ENCODE measurements at regions not wholly inside any gene's neighbourhood (a gene's known extent, or its start where the extent isn't known, plus 50 kb on each side); places are given as distances from the start of the nearest gene placed in this dataset.
A peak's percentile ranks its signal among the peaks of the same experiment; 100 is the strongest.
"Not testable (repeated sequence)": the region's sequence is repeated elsewhere in the genome, so short reads cannot be mapped to it uniquely, and the experiment has no call there.

GRCh38 chr5:25554077-25554476 lies 909.3 kb upstream of the CDH10 start:
- DNase-seq (no peak), ATAC-seq (replicated peaks in 1 of 2) (no peak)
- peaks cover 0 to 2% of the 10 kb centered on the region in 2 donors for H3K9me3 Mint-ChIP-seq
- H3K4me1 Mint-ChIP-seq (ENCODE audit: low read depth) = no peaks in the 10 kb centered on the region
- H3K36me3 Mint-ChIP-seq (ENCODE audit: insufficient read depth in 2 of 2) = no peaks in the 10 kb centered on the region
- no peak overlapping the region for H3K4me3 Mint-ChIP-seq
- H3K27me3 Mint-ChIP-seq (ENCODE audit: low read depth) = no peaks in the 10 kb centered on the region
- no peak overlapping the region for H3K27ac Mint-ChIP-seq

DNA sequence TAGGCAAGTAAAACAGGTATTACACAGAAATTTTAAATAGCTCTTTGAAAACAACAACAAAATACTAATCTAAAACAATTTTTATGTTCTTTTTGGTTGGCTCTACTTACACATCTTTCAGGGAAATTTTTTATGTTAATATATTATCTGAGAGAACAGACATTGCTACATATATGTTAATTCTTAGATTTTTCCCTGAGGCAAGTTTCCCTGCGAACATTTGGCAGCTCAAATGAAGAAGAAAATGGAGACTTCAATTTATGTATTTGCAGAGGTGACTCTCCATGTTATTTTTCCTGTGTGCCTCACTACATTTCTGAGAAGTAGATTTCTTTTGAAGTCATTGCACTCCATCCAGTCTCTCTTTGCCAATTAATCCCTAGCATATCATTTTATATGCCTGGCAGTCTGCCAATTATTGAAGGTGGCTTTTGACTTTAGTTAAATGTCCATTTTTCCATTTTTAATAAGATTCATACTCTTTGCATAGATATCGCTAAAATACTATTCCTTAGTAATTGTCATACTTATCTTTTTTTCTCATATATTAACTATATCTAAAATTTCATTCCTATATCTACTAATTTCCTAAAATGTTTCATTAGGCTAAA lies 908.2 kb upstream of the CDH10 start:
- Mint-ChIP-seq H3K27ac (no peak overlapping the region), H3K27me3 (ENCODE audit: low read depth) (no peaks in the 10 kb centered on the region), H3K4me1 (ENCODE audit: low read depth) (no peaks in the 10 kb centered on the region), H3K9me3 (peaks cover 0 to 3% of the 10 kb centered on the region in 2 donors), H3K4me3 (no peak overlapping the region), H3K36me3 (ENCODE audit: insufficient read depth in 2 of 2) (no peaks in the 10 kb centered on the region)
- ATAC-seq (replicated peaks in 1 of 2) = no peak
- no peak for DNase-seq

GRCh38 chr5:25550793-25551192 lies 906.0 kb upstream of the CDH10 start:
- DNase-seq (no peak), ATAC-seq (replicated peaks in 1 of 2) (no peak)
- Mint-ChIP-seq H3K4me1 (ENCODE audit: low read depth) (no peaks in the 10 kb centered on the region), H3K27me3 (ENCODE audit: low read depth) (no peaks in the 10 kb centered on the region), H3K36me3 (ENCODE audit: insufficient read depth in 2 of 2) (no peaks in the 10 kb centered on the region), H3K4me3 (no peak overlapping the region), H3K27ac (no peak overlapping the region), H3K9me3 (peaks cover 0 to 3% of the 10 kb centered on the region in 2 donors)

DNA sequence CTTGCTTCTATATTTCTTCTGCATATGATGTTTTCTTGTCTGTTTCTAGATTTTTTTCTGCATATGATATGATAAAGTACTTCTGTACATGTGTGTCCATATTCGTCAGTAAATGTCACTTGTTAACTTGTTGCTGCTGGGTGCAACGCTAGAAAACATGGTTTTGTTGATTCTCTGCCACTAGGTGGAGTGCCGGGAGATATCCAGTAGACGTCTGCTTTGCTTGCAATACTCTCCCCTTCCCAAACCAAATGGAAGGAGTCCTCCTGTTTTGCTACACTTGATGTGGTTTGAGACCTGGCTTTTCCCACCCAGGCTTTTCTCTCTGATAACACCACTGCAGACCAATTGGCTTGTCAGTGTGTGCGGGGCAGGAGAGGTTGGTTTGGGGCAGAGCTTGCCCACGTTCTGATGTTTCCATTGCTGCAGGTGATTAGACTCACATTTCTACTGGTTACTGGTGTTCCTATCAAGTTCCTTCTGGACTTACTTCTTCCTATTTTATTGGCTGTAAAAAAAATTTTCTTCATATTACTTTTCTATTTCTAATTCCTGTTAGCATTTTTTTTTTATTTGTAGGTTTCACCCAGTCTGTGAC lies 900.0 kb upstream of the CDH10 start:
- no peaks in the 10 kb centered on the region for H3K27me3 Mint-ChIP-seq (ENCODE audit: low read depth)
- peaks cover 6% of the 10 kb centered on the region in 2 donors for H3K9me3 Mint-ChIP-seq
- no peaks in the 10 kb centered on the region for H3K36me3 Mint-ChIP-seq (ENCODE audit: insufficient read depth in 2 of 2)
- no peak overlapping the region for H3K27ac Mint-ChIP-seq
- peak in 1 of 2 donors; percentile 2 for DNase-seq
- no peak overlapping the region for H3K4me3 Mint-ChIP-seq
- no peaks in the 10 kb centered on the region for H3K4me1 Mint-ChIP-seq (ENCODE audit: low read depth)
- no peak for ATAC-seq (replicated peaks in 1 of 2)

DNA sequence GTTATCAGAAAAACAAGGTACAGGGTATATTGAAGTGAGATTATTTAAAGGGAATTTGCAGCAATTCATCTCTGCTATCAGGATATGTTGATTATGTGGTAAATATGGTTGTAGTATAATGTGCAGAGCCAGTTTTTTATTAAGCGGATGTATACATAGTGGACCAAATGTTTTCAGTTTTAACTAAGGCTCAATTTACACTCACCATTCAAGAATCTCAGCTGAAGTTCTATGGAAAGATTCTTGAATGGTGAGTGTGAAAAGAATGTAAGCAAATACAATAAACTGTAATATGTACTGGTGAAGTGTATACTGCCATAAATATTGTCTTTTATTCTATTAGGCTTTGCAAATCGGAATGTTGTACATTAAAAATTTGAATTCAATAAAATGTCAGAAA lies 895.9 kb upstream of the CDH10 start:
- Mint-ChIP-seq H3K27ac (no peak overlapping the region), H3K27me3 (ENCODE audit: low read depth) (no peaks in the 10 kb centered on the region)

GRCh38 chr5:25539536-25539935 lies 894.8 kb upstream of the CDH10 start:
- H3K27me3 Mint-ChIP-seq (ENCODE audit: low read depth) = no peaks in the 10 kb centered on the region
- no peak overlapping the region for H3K4me3 Mint-ChIP-seq
- no peaks in the 10 kb centered on the region for H3K36me3 Mint-ChIP-seq (ENCODE audit: insufficient read depth in 2 of 2)
- peaks cover under 1 to 4% of the 10 kb centered on the region in 2 donors for H3K9me3 Mint-ChIP-seq
- H3K4me1 Mint-ChIP-seq (ENCODE audit: low read depth) = no peaks in the 10 kb centered on the region
- DNase-seq (no peak), ATAC-seq (replicated peaks in 1 of 2) (no peak)
- no peak overlapping the region for H3K27ac Mint-ChIP-seq

More for the DNA sequence above, 895.9 kb upstream of the CDH10 start:
- Mint-ChIP-seq H3K36me3 (ENCODE audit: insufficient read depth in 2 of 2) (no peaks in the 10 kb centered on the region), H3K9me3 (peaks cover 3 to 4% of the 10 kb centered on the region in 2 donors), H3K4me3 (no peak overlapping the region), H3K4me1 (ENCODE audit: low read depth) (no peaks in the 10 kb centered on the region)
- DNase-seq (no peak), ATAC-seq (replicated peaks in 1 of 2) (no peak)

DNA sequence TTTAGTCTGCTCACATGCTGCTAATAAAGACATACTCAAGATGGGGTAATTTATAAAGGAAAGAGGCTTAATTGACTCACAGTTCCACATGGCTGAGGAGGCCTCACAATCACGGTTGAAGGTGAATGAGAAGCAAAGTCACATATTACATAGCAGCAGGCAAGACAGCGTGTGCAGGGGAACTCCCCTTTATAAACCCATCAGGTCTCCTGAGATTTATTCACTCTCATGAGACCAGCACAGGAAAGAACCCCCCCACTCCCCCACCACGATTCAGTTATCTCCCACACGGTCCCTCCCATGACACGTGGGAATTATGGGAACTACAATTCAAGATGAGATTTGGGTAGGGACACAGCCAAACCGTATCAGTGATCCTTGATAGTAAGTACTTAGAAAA lies 891.7 kb upstream of the CDH10 start:
- not testable (repeated sequence) for H3K4me3 Mint-ChIP-seq; H3K9me3 Mint-ChIP-seq; H3K36me3 Mint-ChIP-seq (ENCODE audit: insufficient read depth in 2 of 2); H3K27me3 Mint-ChIP-seq (ENCODE audit: low read depth); DNase-seq; ATAC-seq (replicated peaks in 1 of 2); H3K27ac Mint-ChIP-seq; H3K4me1 Mint-ChIP-seq (ENCODE audit: low read depth)

DNA sequence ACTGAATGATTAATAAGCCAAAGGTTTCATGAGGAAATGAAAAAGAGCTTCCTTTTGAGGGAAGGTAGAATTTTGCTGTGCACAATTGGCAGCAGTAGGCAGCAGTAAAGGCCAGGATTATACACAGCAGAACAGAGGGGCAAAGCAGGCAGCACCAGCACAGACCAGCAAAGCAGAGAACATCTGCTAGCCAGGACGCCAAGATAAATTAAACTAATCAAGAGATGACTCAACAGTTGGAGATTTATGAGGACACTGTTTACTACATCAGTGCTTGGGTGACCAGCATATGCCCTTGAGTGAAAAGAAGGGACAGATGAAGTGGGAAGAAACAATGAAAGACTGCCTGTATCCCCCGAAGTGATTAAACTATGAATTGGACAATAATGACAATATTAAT lies 871.4 kb upstream of the CDH10 start:
- H3K27me3 Mint-ChIP-seq (ENCODE audit: low read depth) = no peaks in the 10 kb centered on the region
- H3K27ac Mint-ChIP-seq = no peak overlapping the region
- peaks cover 2 to 4% of the 10 kb centered on the region in 2 donors for H3K36me3 Mint-ChIP-seq (ENCODE audit: insufficient read depth in 2 of 2)
- DNase-seq = no peak
- H3K4me1 Mint-ChIP-seq (ENCODE audit: low read depth) = no peaks in the 10 kb centered on the region
- H3K9me3 Mint-ChIP-seq = peaks cover 7 to 8% of the 10 kb centered on the region in 2 donors
- H3K4me3 Mint-ChIP-seq = no peak overlapping the region
- no peak for ATAC-seq (replicated peaks in 1 of 2)

GRCh38 chr5:25515525-25515924 lies 870.7 kb upstream of the CDH10 start:
- ATAC-seq (replicated peaks in 1 of 2) = no peak
- Mint-ChIP-seq H3K9me3 (peaks cover 9% of the 10 kb centered on the region in 2 donors), H3K27ac (no peak overlapping the region), H3K4me3 (no peak overlapping the region), H3K36me3 (ENCODE audit: insufficient read depth in 2 of 2) (peaks cover 2 to 4% of the 10 kb centered on the region in 2 donors), H3K27me3 (ENCODE audit: low read depth) (no peaks in the 10 kb centered on the region), H3K4me1 (ENCODE audit: low read depth) (no peaks in the 10 kb centered on the region)
- DNase-seq = no peak

DNA sequence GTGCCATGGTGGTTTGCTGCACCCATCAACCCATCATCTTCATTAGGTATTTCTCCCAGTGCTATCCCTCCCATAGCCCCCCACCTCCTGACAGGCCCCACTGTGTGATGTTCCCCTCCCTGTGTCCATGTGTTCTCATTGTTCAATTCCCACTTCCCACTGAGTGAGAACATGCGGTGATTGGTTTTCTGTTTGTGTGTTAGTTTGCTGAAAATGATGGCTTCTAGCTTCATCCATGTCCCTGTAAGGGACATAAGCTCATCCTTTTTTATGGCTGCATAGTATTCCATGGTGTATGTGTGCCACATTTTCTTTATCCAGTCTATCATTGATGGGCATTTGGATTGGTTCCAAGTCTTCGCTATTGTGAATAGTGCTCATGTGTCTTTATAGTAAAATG lies 865.9 kb upstream of the CDH10 start:
- H3K4me3 Mint-ChIP-seq = not testable (repeated sequence)

GRCh38 chr5:25508011-25508410 lies 863.2 kb upstream of the CDH10 start:
- not testable (repeated sequence) for H3K4me1 Mint-ChIP-seq (ENCODE audit: low read depth); H3K36me3 Mint-ChIP-seq (ENCODE audit: insufficient read depth in 2 of 2); ATAC-seq (replicated peaks in 1 of 2); H3K4me3 Mint-ChIP-seq; H3K9me3 Mint-ChIP-seq; DNase-seq; H3K27me3 Mint-ChIP-seq (ENCODE audit: low read depth); H3K27ac Mint-ChIP-seq

More for the DNA sequence above, 865.9 kb upstream of the CDH10 start:
- H3K27ac Mint-ChIP-seq; H3K27me3 Mint-ChIP-seq (ENCODE audit: low read depth); ATAC-seq (replicated peaks in 1 of 2); H3K36me3 Mint-ChIP-seq (ENCODE audit: insufficient read depth in 2 of 2); H3K4me1 Mint-ChIP-seq (ENCODE audit: low read depth); H3K9me3 Mint-ChIP-seq; DNase-seq: not testable (repeated sequence)

DNA sequence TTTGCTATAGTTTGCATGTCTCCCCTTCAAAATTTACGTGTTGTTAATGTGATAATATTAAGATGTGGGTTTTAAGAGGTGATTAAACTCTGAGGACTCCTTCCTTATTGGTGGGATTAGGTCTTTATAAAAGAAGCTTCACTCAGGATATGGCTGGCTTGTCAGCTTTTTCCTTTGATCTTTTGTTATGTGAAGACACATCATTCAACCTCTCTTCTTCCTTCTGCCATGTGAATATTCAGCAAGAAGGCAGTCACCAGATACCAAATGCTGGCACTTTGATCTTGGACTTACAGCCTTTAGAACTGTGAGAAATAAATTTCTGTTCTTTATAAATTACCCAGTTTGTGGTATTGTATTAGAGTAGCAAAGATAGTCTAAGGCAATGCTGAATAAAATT lies 855.9 kb upstream of the CDH10 start:
- Mint-ChIP-seq H3K9me3 (peaks cover 5 to 9% of the 10 kb centered on the region in 2 donors), H3K27ac (no peak overlapping the region), H3K27me3 (ENCODE audit: low read depth) (no peaks in the 10 kb centered on the region), H3K4me1 (ENCODE audit: low read depth) (no peaks in the 10 kb centered on the region), H3K36me3 (ENCODE audit: insufficient read depth in 2 of 2) (no peaks in the 10 kb centered on the region), H3K4me3 (no peak overlapping the region)
- ATAC-seq (replicated peaks in 1 of 2) (no peak), DNase-seq (no peak)

DNA sequence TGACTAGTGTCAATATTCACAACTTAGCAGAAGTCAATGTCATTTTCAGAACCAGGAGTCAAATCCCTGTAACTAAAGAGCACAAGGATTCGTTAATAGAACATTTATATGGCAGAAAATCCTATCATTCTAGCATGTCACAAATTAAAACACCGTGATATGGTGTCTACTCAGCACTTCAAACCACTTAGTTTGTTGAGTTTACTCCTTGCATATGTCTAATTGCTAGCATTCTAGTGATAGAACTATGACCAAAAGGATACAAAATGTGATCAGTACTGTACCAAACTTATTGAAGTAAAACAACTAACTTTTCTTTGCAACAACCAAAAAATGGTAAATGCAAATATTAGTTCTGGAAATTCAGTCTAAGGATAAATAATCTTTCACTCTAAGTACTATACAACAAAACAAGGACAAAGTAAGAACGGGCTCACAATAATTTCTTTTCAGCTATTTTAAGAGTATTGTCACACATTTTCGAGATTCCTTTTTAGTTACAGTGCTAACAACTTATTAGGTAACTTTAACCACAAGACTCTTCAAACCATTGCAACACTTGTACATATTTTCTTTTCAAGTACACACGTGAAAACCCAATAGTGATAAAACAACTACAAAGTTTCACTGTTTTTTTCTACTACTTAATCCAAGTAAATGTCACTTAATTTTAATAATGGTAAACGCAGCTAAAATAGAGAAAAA lies 845.2 kb upstream of the CDH10 start:
- no peak overlapping the region for H3K4me3 Mint-ChIP-seq
- no peak overlapping the region for H3K27ac Mint-ChIP-seq
- H3K4me1 Mint-ChIP-seq (ENCODE audit: low read depth) = no peaks in the 10 kb centered on the region
- no peaks in the 10 kb centered on the region for H3K27me3 Mint-ChIP-seq (ENCODE audit: low read depth)
- H3K36me3 Mint-ChIP-seq (ENCODE audit: insufficient read depth in 2 of 2) = peaks cover 0 to 3% of the 10 kb centered on the region in 2 donors
- H3K9me3 Mint-ChIP-seq = peaks cover 10 to 14% of the 10 kb centered on the region in 2 donors
- DNase-seq (no peak), ATAC-seq (replicated peaks in 1 of 2) (no peak)

Data from activated T-cell treated with anti-CD3 and anti-CD28 coated beads, Interleukin-2, amount 50 U/mL, for 72 hours (primary cell).